Kidney (tissue), 13 donors: ENCODE measurements at regions not wholly inside any gene's neighbourhood (a gene's known extent, or its start where the extent isn't known, plus 50 kb on each side); places are given as distances from the start of the nearest gene placed in this dataset.
A peak's percentile ranks its signal among the peaks of the same experiment; 100 is the strongest.

Experiments
- DNase-seq, 5 donors: peaks; one replicate each; pipeline ENCODE4 v3.0.0-alpha.2; 2013 to 2020
- FAIRE-seq: peaks from 2 replicates; lab custom pipeline; 2012; peaks lifted over from hg19 to GRCh38; lab: Jason Lieb, UNC
- H3K27ac ChIP-seq, 2 donors: one replicate each; pipeline ENCODE4 v1.7.0; 2013; ENCODE audit warnings: low read depth in 2 of 2, low read length in 2 of 2, inconsistent platforms in 1 of 2
- H3K27me3 ChIP-seq: one replicate; pipeline ENCODE4 v1.7.1; 2013; ENCODE audit warnings: low read length, inconsistent platforms; ENCODE audit not compliant: control insufficient read depth, insufficient read depth
- H3K36me3 ChIP-seq, 3 donors: one replicate each; pipeline versions ENCODE4 v1.7.0 to v1.7.1; 2013; ENCODE audit warnings: low read length in 3 of 3, control low read depth in 1 of 3, inconsistent platforms in 1 of 3; ENCODE audit not compliant: insufficient read depth in 3 of 3, control insufficient read depth in 2 of 3
- H3K4me1 ChIP-seq, 3 donors: one replicate each; pipeline versions ENCODE4 v1.7.0 to v1.7.1; 2013; ENCODE audit warnings: low read length in 3 of 3, inconsistent platforms in 1 of 3, low read depth in 1 of 3; ENCODE audit not compliant: control insufficient read depth in 2 of 3, insufficient read depth in 2 of 3
- H3K4me3 ChIP-seq, 3 donors: one replicate each; pipeline versions ENCODE4 v1.7.0 to v1.8.1; 2013; ENCODE audit warnings: low read length in 3 of 3, control low read depth in 1 of 3, inconsistent platforms in 1 of 3
- H3K9ac ChIP-seq, 3 donors: one replicate each; pipeline versions ENCODE4 v1.7.0 to v1.7.1; 2013; ENCODE audit warnings: low read length in 3 of 3, control low read depth in 1 of 3, inconsistent platforms in 1 of 3
- H3K9me3 ChIP-seq, 3 donors: one replicate each; pipeline versions ENCODE4 v1.7.0 to v1.7.1; 2013; ENCODE audit warnings: low read length in 3 of 3, control low read depth in 1 of 3, inconsistent platforms in 1 of 3; ENCODE audit not compliant: control insufficient read depth in 2 of 3, insufficient read depth in 1 of 3
- CTCF ChIP-seq: IDR thresholded peaks from 3 replicates; pipeline ENCODE4 v1.5.1; 2012; ENCODE audit warnings: mild to moderate bottlenecking, moderate library complexity, borderline replicate concordance; ENCODE audit not compliant: insufficient read depth; ENCODE audit errors: extremely low read depth
- intact Hi-C: fragments of 100-400 bp; cut with DNase I; formaldehyde crosslinking; loops from one replicate; pipeline ENCODE4 v1.11.1; 2022
- donor health status: control.
- donor health status: control.
- donor health status: control.
- donor health status: control.
- donor health status: control.
- donor health status: DM: yes; HTN: yes; CAD: no.
- donor health status: Normal renal cell carcinoma (clear cell type).

GRCh38 chr12:114611145-114612018, 72.6 kb downstream of the TBX3 start:
- TF ChIP-seq CTCF: no peak

DNA sequence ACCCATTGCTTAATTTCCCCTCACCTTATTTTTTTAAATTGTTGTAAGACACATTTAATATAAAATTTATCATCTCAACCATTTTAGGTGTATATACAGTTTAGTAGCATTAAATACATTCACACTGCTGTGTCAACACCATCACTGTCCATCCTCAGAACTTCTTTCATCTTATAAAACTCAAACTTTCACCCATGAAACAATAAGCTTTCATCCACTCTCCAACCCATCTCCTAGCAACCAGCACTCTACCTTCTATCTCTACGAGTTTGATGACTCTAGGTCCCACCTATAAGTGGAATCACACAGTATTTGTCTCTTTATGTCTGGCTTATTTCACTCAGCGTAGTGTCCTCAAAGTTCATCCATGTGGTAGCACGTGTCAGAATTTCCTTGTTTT, 75.5 kb downstream of the TBX3 start:
- no peaks in the 10 kb centered on the region for H3K27me3 ChIP-seq
- no peaks in the 10 kb centered on the region for H3K36me3 ChIP-seq
- no peak overlapping the region for H3K27ac ChIP-seq
- H3K9ac ChIP-seq: no peak overlapping the region
- no peaks in the 10 kb centered on the region for H3K4me1 ChIP-seq
- peaks cover 0 to 3% (median 0%) of the 10 kb centered on the region in 3 donors for H3K9me3 ChIP-seq
- TF ChIP-seq CTCF: no peak
- FAIRE-seq (no peak), DNase-seq (no peak)
- intact Hi-C loops: no loop called here
- H3K4me3 ChIP-seq: no peak overlapping the region

More at GRCh38 chr12:114611145-114612018, 72.6 kb downstream of the TBX3 start:
- Histone ChIP-seq H3K9me3 (peaks cover 0 to 10% (median 4%) of the 10 kb centered on the region in 3 donors), H3K36me3 (no peaks in the 10 kb centered on the region), H3K27me3 (no peaks in the 10 kb centered on the region), H3K4me3 (no peak overlapping the region), H3K27ac (no peak overlapping the region), H3K9ac (no peak overlapping the region), H3K4me1 (no peaks in the 10 kb centered on the region)
- FAIRE-seq (no peak), DNase-seq (peak in 2 of 5 donors; percentile 14 to 42)
- intact Hi-C loops: no loop called here

DNA sequence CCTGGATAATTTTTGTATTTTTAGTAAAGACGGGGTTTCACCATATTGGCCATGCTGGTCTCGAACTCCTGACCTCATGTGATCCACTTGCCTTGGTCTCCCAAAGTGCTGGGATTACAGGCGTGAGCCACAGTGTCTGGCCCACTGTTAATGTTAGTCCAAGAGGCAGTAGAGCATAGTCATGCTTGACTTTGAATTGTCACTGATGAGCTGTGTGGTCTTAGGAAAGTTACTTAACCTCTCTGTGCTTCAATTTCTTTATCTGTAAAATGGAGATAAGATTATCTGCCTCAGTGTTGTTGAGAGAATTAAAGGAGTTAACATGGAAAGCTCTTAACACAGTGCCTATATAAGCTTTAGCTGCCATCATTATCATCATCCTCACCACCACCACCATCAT, 78.1 kb downstream of the TBX3 start:
- Histone ChIP-seq H3K27ac (no peak overlapping the region), H3K4me1 (no peaks in the 10 kb centered on the region), H3K9ac (no peak overlapping the region), H3K36me3 (no peaks in the 10 kb centered on the region), H3K4me3 (no peak overlapping the region), H3K9me3 (no peaks in the 10 kb centered on the region), H3K27me3 (no peaks in the 10 kb centered on the region)
- DNase-seq (no peak), FAIRE-seq (no peak)
- intact Hi-C loops: no loop called here
- TF ChIP-seq CTCF: no peak
